Endothelial cell of umbilical vein (primary cell): ENCODE measurements at regions not wholly inside any gene's neighbourhood (a gene's known extent, or its start where the extent isn't known, plus 50 kb on each side); places are given as distances from the start of the nearest gene placed in this dataset.

Experiments used
- MYC ChIP-seq: IDR thresholded peaks from one replicate; pipeline ENCODE4 v1.6.1; 2011; ENCODE audit warnings: mild to moderate bottlenecking, low read depth, low read length
- POLR2A ChIP-seq: IDR thresholded peaks from 2 replicates; pipeline ENCODE4 v1.6.1; 2012; ENCODE audit warnings: low read depth, mild to moderate bottlenecking, control low read depth, low read length
- POLR2AphosphoS5 ChIP-seq: IDR thresholded peaks from 2 replicates; pipeline ENCODE4 v1.6.1; 2012; ENCODE audit warnings: low read depth, mild to moderate bottlenecking, control low read depth, low read length, moderate library complexity; ENCODE audit not compliant: insufficient read depth
- TF ChIP-seq, protein P1 (sequence below), 2 donors: IDR thresholded peaks; 1 replicate in 1 of 2; 2 replicates in 1 of 2; pipeline ENCODE4 v1.5.1; 2011; ENCODE audit warnings: low read length in 2 of 2, mild to moderate bottlenecking in 2 of 2, moderate library complexity in 2 of 2, control low read depth in 1 of 2, inconsistent platforms in 1 of 2, low read depth in 1 of 2; ENCODE audit not compliant: insufficient read depth in 1 of 2; ENCODE audit errors: extremely low read depth in 1 of 2
- TF ChIP-seq, protein P2 (sequence below): IDR thresholded peaks from 2 replicates; pipeline ENCODE4 v1.6.1; 2011; ENCODE audit not compliant: insufficient read depth, insufficient read length

DNA sequence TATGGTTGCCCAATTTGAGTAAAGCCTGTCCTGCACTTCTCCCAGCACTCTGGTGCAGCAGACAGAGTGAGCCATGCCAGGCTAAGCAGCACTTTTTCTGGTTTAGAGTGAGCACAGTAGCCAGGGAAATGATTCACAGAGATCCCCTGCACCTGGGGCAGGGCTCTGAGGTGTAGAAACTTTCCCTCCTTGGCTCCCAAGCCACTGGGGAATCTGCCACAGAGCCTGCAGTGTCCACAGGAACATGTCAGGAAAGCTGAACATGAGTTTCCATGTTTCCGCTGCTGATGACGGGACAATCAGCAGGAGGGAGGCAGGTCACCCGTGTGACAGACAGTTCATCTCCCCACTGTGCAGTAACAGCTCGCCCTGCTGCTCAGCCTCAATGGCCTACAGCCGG is 429.9 kb upstream of the B3GAT1 start:
- TF ChIP-seq, protein P1, sequence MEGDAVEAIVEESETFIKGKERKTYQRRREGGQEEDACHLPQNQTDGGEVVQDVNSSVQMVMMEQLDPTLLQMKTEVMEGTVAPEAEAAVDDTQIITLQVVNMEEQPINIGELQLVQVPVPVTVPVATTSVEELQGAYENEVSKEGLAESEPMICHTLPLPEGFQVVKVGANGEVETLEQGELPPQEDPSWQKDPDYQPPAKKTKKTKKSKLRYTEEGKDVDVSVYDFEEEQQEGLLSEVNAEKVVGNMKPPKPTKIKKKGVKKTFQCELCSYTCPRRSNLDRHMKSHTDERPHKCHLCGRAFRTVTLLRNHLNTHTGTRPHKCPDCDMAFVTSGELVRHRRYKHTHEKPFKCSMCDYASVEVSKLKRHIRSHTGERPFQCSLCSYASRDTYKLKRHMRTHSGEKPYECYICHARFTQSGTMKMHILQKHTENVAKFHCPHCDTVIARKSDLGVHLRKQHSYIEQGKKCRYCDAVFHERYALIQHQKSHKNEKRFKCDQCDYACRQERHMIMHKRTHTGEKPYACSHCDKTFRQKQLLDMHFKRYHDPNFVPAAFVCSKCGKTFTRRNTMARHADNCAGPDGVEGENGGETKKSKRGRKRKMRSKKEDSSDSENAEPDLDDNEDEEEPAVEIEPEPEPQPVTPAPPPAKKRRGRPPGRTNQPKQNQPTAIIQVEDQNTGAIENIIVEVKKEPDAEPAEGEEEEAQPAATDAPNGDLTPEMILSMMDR (IDR thresholded peaks at IDR 0.05; ENCODE audit: extremely low read depth in 1 of 2, insufficient read depth in 1 of 2, low read depth in 1 of 2, low read length in 2 of 2) = no peak
- no peak for TF ChIP-seq MYC
- TF ChIP-seq, protein P2, sequence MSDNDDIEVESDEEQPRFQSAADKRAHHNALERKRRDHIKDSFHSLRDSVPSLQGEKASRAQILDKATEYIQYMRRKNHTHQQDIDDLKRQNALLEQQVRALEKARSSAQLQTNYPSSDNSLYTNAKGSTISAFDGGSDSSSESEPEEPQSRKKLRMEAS = no peak
- no peak for TF ChIP-seq POLR2AphosphoS5
- no peak for TF ChIP-seq POLR2A
